B cell (primary cell): ENCODE measurements at regions not wholly inside any gene's neighbourhood (a gene's known extent, or its start where the extent isn't known, plus 50 kb on each side); places are given as distances from the start of the nearest gene placed in this dataset.
A peak's percentile ranks its signal among the peaks of the same experiment; 100 is the strongest.

ENCODE experiments used
- ATAC-seq: fragments of 200-7000 bp; cut with Tn5 transposase; one replicate; pipeline ENCODE4 v1.10.0; 2021; ENCODE audit warnings: low read depth, mild to moderate bottlenecking, moderate number of reproducible peaks, moderate library complexity
- CTCF ChIA-PET: fragments of 350-600 bp; sonication (Branson Sonifier 250); formaldehyde crosslinking; loops from one replicate; lab custom pipeline; 2021; ENCODE audit warnings: antibody characterized with exemption, inconsistent platforms; lab: Charles Lee
- POLR2A ChIA-PET: fragments of 350-600 bp; sonication (Branson Sonifier 250); formaldehyde crosslinking; loops from one replicate; lab custom pipeline; 2021; ENCODE audit warnings: antibody characterized with exemption; lab: Charles Lee
- DNase-seq: peaks from one replicate; pipeline ENCODE4 v3.0.0; 2013
- H2AFZ ChIP-seq: 2 replicates; pipeline ENCODE4 v1.6.1; 2012; ENCODE audit warnings: mild to moderate bottlenecking, low read depth, low read length; ENCODE audit not compliant: insufficient read depth, poor library complexity, severe bottlenecking
- H3K27ac ChIP-seq, 2 donors: 1 replicate in 1 of 2; 2 replicates in 1 of 2; pipeline ENCODE4 v1.5.1; 2012 to 2013; ENCODE audit warnings: low read length in 2 of 2, mild to moderate bottlenecking in 2 of 2, moderate library complexity in 1 of 2
- H3K27me3 ChIP-seq, 4 experiments: fragments of 200-600 bp in 1 of 4; sonication (generic) in 1 of 4; replicated peaks in 1 of 4; 1 replicate in 2 of 4; 2 replicates in 2 of 4; pipeline versions ENCODE4 v1.6.1 to v1.7.0; 2013 to 2016; ENCODE audit warnings: low read length in 3 of 4, mild to moderate bottlenecking in 2 of 4, mixed read lengths in 1 of 4, moderate library complexity in 1 of 4; ENCODE audit not compliant: insufficient read depth in 4 of 4, control insufficient read depth in 3 of 4; ENCODE audit errors: control extremely low read depth in 1 of 4
- H3K36me3 ChIP-seq, 2 experiments: replicated peaks in 1 of 2; 1 replicate in 1 of 2; 2 replicates in 1 of 2; pipeline versions ENCODE4 v1.6.1 to v1.7.1; 2013; ENCODE audit warnings: low read length in 1 of 2; ENCODE audit not compliant: insufficient read depth in 2 of 2, control insufficient read depth in 1 of 2; ENCODE audit errors: control extremely low read depth in 1 of 2, extremely low read depth in 1 of 2
- H3K4me1 ChIP-seq, 2 donors: fragments of 200-600 bp in 1 of 2; sonication (generic) in 1 of 2; 1 replicate in 1 of 2; 2 replicates in 1 of 2; pipeline versions ENCODE4 v1.5.1 to v1.6.1; 2013 to 2017; ENCODE audit warnings: low read length in 2 of 2; ENCODE audit not compliant: control insufficient read depth in 2 of 2, insufficient read depth in 2 of 2
- H3K4me2 ChIP-seq: replicated peaks from 2 replicates; pipeline ENCODE3; 2012; ENCODE audit warnings: mild to moderate bottlenecking, low read depth, low read length; ENCODE audit not compliant: poor library complexity, severe bottlenecking
- H3K4me3 ChIP-seq, 5 experiments: fragments of 200-600 bp in 1 of 5; sonication (generic) in 1 of 5; 1 replicate in 3 of 5; 2 replicates in 2 of 5; pipeline versions ENCODE4 v1.5.1 to v1.7.0; 2011 to 2016; ENCODE audit warnings: low read length in 4 of 5, mild to moderate bottlenecking in 4 of 5, low read depth in 2 of 5, control low read depth in 1 of 5, moderate library complexity in 1 of 5; ENCODE audit not compliant: insufficient read depth in 1 of 5; ENCODE audit errors: control extremely low read depth in 1 of 5, extremely low read depth in 1 of 5
- H3K79me2 ChIP-seq: fragments of 200-600 bp; sonication (generic); one replicate; pipeline ENCODE4 v1.6.0; 2016; ENCODE audit warnings: low read length; ENCODE audit not compliant: control insufficient read depth, insufficient read depth
- H3K9ac ChIP-seq: fragments of 200-600 bp; sonication (generic); 2 replicates; pipeline ENCODE4 v1.6.1; 2017; ENCODE audit warnings: mild to moderate bottlenecking, low read length, moderate library complexity
- H3K9me3 ChIP-seq, 3 donors: one replicate each; pipeline versions ENCODE4 v1.6.1 to v1.7.1; 2013; ENCODE audit warnings: low read length in 2 of 3; ENCODE audit not compliant: control insufficient read depth in 2 of 3, insufficient read depth in 1 of 3; ENCODE audit errors: control extremely low read depth in 1 of 3
- H4K20me1 ChIP-seq: 2 replicates; pipeline ENCODE4 v1.6.0; 2012; ENCODE audit warnings: mild to moderate bottlenecking, low read length; ENCODE audit not compliant: insufficient read depth, control insufficient read depth, poor library complexity, severe bottlenecking
- H3K27ac Mint-ChIP-seq: one replicate; pipeline ENCODE4 v1.8.0; 2021; ENCODE audit warnings: mixed read lengths
- H3K27me3 Mint-ChIP-seq: one replicate; pipeline ENCODE4 v1.8.0; 2021; ENCODE audit warnings: mixed read lengths
- H3K4me1 Mint-ChIP-seq: one replicate; pipeline ENCODE4 v1.8.0; 2021; ENCODE audit warnings: mixed read lengths
- H3K4me3 Mint-ChIP-seq: one replicate; pipeline ENCODE4 v1.8.0; 2021; ENCODE audit warnings: mixed read lengths
- H3K9me3 Mint-ChIP-seq: one replicate; pipeline ENCODE4 v1.8.0; 2022; ENCODE audit warnings: mixed read lengths; ENCODE audit not compliant: insufficient read depth
- CTCF ChIP-seq: fragments of 200-600 bp; IDR thresholded peaks from one replicate; pipeline ENCODE4 v1.8.0; 2022; ENCODE audit warnings: antibody characterized with exemption, mild to moderate bottlenecking
- EZH2 ChIP-seq: IDR thresholded peaks from 2 replicates; pipeline ENCODE4 v1.6.1; 2012; ENCODE audit warnings: borderline replicate concordance, low read depth, mild to moderate bottlenecking, moderate library complexity, low read length; ENCODE audit not compliant: insufficient read depth, poor library complexity, severe bottlenecking
- WGBS: methylation state at CpG from one replicate; pipeline ENCODE4 v1.1.5; 2013; ENCODE audit warnings: missing lambda C conversion rate; ENCODE audit not compliant: insufficient coverage; 5-methylcytosine and 5-hydroxymethylcytosine counted together
- intact Hi-C: fragments of 100-400 bp; cut with micrococcal nuclease; formaldehyde crosslinking; loops from one replicate; pipeline ENCODE4 v1.10.0; 2022

- no peaks in the 10 kb centered on the region for H3K36me3 ChIP-seq
- POLR2A ChIA-PET, result no interaction called here
- H3K4me1 Mint-ChIP-seq, result peaks cover 15% of the 10 kb centered on the region
- H3K4me1 ChIP-seq, result peaks cover 0 to 12% of the 10 kb centered on the region in 2 donors
- TF ChIP-seq CTCF, result no peak
- TF ChIP-seq EZH2, result no peak
- no peaks in the 10 kb centered on the region for H3K27me3 ChIP-seq
- no CpG with 5 or more reads among the region's 2 CpGs for WGBS
- DNase-seq (no peak), ATAC-seq (no peak)
- no peaks in the 10 kb centered on the region for H3K27me3 Mint-ChIP-seq
- no peak overlapping the region for H3K27ac ChIP-seq
- no peak overlapping the region for H3K4me2 ChIP-seq
- peaks cover 12% of the 10 kb centered on the region for H3K9me3 Mint-ChIP-seq
- CTCF ChIA-PET, result interaction anchor here (0.6 kb wide), 1 partner anchor 152 kb away, joined by 3 read pairs; no protein-coding TSS in a partner anchor
- no peaks in the 10 kb centered on the region for H3K79me2 ChIP-seq
- H3K9ac ChIP-seq, result no peak overlapping the region
- no peak overlapping the region for H3K27ac Mint-ChIP-seq
- H4K20me1 ChIP-seq, result no peaks in the 10 kb centered on the region
- H3K4me3 ChIP-seq, result no peak overlapping the region
- peaks cover 0 to 7% (median 4%) of the 10 kb centered on the region in 3 donors for H3K9me3 ChIP-seq
- intact Hi-C loops, result no loop called here
- H2AFZ ChIP-seq, result no peak overlapping the region
- peak overlapping the region; percentile 6 for H3K4me3 Mint-ChIP-seq
Observed at GRCh38 chr2:226286916-226287315, 512.7 kb downstream of the IRS1 start.

GRCh38 chr2:226283796-226284195, 515.8 kb downstream of the IRS1 start:
- Histone ChIP-seq H3K27me3 (no peaks in the 10 kb centered on the region), H3K36me3 (no peaks in the 10 kb centered on the region), H3K4me1 (peaks cover 0 to 12% of the 10 kb centered on the region in 2 donors), H3K9ac (no peak overlapping the region), H3K4me2 (no peak overlapping the region), H3K4me3 (no peak overlapping the region), H3K27ac (no peak overlapping the region), H2AFZ (no peak overlapping the region), H4K20me1 (no peaks in the 10 kb centered on the region), H3K9me3 (no peaks in the 10 kb centered on the region), H3K79me2 (no peaks in the 10 kb centered on the region)
- ChIA-PET CTCF (no interaction called here), POLR2A (no interaction called here)
- intact Hi-C loops, result no loop called here
- H3K27ac Mint-ChIP-seq, result no peak overlapping the region
- peaks cover 14% of the 10 kb centered on the region for H3K27me3 Mint-ChIP-seq
- no peak overlapping the region for H3K4me3 Mint-ChIP-seq
- no peak for DNase-seq
- no peak for ATAC-seq
- H3K4me1 Mint-ChIP-seq, result peaks cover 15% of the 10 kb centered on the region
- TF ChIP-seq EZH2 (no peak), CTCF (no peak)
- WGBS, result no CpG with 5 or more reads among the region's 2 CpGs
- no peaks in the 10 kb centered on the region for H3K9me3 Mint-ChIP-seq
